Posterior vena cava (tissue), 2 donors: ENCODE measurements at regions not wholly inside any gene's neighbourhood (a gene's known extent, or its start where the extent isn't known, plus 50 kb on each side); places are given as distances from the start of the nearest gene placed in this dataset.
A peak's percentile ranks its signal among the peaks of the same experiment; 100 is the strongest.
"Not testable (repeated sequence)": the region's sequence is repeated elsewhere in the genome, so short reads cannot be mapped to it uniquely, and the experiment has no call there.

Source experiments
- DNase-seq: peaks from one replicate; pipeline ENCODE4 v3.0.0-alpha.2; 2020; ENCODE audit warnings: low spot score
- intact Hi-C, 2 donors: fragments of 100-400 bp; cut with DNase I; formaldehyde crosslinking; loops; one replicate each; pipeline versions ENCODE4 v1.14.1 to v1.14.2; 2022 to 2023
- donor health status: DM: yes; HTN: yes; CAD: no.
- donor health status: DM: yes; HTN: yes; CAD: no.

DNA sequence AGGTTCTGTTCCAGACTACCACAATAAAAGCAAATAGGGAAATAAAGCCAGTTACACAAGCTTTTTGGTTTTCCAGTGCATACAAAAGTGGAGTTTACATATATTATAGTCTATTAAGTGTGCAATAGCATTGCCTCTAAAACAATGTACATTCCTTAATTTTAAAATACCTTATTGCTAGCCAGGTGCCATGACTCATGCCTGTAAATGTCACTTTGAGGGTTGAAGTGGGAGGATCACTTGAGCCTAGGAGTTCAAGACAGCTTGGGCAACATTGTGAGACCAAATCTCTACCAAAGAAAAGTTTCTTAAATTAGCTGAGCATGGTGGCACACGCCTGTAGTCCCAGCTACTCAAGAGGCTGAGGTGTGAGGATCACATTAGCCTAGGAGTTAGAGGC lies 52.9 kb upstream of the IMP4 start:
- no peak for DNase-seq
- intact Hi-C loops, result no loop called here

DNA sequence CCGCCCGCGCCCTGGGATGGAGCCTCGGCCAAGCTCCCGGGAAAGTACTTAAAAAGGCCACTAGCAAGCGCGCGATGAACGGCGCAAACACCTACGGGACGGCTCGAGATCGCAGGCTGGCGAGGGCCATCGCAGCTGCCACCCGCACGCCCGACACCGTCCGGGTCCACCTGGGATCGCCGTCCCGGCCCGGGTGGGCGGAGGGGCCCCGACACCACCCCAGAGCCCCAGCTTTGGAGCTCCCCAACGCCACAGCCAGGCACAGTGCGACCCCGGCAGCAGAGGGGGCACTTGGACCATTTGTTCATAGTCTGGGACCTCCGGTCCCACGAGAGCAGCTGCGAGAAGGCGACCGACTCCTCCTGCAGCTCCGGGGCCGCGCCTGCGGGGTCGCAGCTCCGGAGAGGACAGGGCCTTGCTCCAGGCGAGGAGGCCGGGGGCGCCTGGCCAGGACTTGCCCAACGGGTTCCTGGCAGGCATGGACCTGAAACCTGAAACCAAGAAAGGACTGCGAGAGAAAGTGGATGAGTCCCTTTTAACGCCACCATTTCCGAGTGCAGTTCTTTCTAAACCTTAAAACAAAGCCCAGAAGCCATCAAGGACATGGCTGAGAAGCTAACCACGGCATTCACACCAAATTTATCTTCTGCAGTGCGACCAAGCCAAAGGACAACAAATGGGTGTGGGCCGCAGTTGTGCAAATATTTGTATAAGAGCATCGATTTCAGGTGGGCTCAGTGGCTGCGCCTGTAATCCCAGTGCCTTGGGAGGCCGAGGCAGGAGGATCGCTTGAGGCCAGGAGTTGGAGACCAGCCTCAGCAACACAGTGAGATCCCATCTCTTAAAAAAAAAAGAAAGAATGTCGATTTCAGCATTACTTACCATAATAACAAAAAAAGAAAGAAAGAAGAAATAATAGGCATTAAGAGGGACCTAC lies 54.0 kb upstream of the IMP4 start:
- DNase-seq, result peak; percentile 71
- intact Hi-C loops, result no loop called here

DNA sequence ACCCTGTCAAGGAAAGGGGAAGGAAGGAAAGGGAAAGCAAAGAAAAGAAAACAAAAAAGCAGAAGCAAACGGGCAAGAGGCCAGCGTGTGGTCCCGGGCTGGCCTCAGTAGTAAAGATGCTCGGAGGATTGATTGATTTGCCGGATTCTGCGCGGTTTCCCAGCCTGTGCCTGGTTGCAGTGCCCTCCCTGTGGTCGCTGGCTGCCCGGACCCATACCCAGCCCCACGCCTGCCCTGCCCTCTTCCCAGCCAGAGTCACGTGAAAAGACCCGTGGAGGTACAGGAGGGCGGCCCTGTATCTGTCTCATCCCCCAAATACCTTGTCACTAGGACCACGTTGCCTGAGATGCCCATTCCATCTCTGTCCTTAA lies 55.1 kb upstream of the IMP4 start:
- intact Hi-C loops, result no loop called here
- peak; percentile 61 for DNase-seq

DNA sequence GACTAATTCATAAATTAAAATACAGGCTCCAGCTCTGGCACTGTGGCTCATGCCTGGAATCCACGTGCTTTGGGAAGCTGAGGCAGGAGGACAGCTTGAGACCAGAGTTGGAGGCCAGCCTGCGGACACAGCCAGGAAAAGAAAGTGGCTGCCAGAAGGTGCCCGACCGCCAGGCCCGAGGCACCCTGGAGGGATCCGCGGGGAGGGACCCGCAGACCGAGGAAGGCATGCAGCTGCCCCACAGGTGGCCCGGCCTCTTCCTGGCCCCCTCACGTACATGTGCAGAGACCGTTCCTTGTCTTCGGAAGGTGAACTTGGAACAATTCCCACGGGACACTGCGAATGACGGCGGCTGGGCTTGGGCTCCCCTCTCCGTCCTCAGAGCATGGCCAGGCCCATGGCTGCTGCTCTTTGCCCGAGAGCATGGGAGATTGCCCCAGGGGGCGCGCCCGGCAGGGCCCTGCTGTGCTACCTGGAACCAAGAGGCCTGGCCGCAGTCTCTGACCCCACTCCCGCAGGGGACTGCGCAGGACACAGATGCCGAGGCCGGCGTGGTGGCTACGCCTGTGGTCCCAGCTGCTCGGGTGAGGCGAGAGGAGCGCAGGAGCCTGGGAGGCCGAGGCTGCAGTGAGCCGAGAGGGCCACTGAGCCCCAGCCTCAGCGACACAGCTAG lies 55.6 kb upstream of the IMP4 start:
- intact Hi-C loops, result no loop called here
- peak; percentile 79 for DNase-seq

DNA sequence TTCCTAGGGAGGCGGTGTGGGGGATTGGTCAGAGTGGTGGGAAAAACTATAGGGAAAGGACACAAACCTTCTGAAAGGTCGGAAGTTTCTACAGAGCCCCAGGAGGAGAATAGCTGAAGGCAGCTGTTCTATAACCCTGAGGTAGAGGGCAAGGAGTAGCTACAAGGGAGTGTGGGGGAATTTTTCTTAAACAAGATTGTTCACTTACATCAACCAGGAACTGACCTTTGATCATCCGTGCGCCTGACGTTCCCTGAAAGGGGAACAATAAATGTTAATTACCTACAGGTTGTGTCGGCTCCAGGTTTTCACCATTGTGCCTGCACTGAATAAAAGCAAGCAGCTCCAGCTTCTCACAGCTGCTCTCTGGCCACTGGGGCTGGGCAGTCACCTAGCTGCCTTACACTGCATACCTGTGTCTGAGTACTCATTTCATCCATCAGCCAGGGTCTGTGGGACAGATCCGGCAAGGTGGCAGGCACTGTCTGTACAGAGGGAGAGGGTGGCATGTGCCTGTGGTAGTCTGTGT lies 59.3 kb upstream of the IMP4 start:
- DNase-seq, intact Hi-C loops: not testable (repeated sequence)

DNA sequence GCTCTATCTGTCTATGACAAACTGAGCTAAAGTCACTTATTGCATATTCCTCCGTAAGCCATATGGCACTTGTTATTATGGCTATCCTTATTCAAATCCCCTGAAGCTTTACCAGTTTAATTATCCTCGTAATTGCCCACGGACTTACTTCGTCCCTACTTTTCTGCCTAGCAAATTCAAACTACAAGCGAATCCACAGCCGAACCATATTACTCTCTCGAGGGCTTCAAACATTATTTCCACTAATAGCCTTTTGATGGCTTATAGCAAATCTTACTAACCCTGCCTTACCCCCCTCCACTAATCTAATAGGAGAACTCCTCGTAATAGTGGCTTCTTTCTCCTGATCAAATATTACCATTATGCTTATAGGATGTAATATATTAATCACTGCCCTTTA lies 63.1 kb upstream of the IMP4 start:
- intact Hi-C loops, DNase-seq: not testable (repeated sequence)

DNA sequence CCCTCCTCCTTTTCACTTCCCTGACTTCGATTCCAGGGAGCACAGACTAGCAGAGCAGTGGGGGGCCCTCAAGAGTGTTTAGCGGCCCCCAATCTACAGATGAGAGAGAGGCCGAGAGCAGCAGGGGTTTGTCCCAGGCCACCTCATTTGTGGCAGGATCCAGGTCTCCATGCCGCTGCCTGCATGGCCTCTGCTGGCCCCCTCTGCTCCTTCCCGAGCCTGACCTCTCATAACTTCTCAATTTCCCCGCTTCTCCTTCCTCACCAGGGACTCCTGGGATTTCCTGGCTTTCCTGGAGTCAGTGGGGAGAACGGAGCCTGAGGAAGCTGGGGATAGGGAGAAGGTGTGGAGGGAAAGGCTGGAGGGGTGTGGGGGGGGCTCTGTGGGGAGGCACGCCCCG lies 70.1 kb upstream of the TUBA3E start:
- intact Hi-C loops, DNase-seq: not testable (repeated sequence)

DNA sequence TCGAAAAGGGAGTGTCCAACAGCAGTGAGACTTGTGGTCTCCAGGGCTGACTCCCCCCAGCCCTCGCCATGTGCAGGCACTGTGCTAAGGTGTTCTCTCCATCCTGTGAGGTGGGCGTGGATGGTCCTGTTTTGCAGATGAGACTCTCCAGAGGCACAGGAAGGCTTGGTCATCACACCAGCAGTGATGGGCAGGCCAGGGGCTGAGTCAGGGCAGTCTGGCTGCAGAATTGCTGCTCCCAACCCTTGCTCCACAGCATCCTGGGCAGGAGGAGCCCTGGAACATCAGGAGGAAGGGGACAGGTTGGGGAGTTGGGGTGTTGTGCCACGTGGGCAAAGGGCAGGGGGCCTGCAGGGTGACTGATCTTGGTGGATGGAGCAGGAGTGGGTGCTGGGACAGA lies 69.3 kb upstream of the TUBA3E start:
- intact Hi-C loops, DNase-seq: not testable (repeated sequence)

DNA sequence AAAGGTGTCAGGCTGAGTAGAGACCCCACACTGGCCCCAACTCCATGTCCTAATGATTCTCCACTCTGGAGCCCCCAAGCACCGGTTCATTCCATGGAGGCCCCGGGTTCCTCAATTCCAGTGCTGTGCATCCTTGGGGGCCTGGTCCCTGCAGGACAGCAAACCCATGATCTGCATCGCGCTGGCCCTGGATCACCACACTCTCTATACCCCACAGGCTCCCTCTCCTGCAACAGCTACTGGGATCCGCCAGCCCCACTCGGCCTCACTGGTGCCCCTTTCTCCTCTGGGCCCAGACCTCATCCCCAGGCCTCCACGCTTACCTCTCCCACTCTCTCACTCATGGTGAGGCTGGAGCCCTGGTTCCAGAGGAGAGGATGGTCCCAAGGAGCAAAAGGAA lies 68.6 kb upstream of the TUBA3E start:
- DNase-seq, intact Hi-C loops: not testable (repeated sequence)

DNA sequence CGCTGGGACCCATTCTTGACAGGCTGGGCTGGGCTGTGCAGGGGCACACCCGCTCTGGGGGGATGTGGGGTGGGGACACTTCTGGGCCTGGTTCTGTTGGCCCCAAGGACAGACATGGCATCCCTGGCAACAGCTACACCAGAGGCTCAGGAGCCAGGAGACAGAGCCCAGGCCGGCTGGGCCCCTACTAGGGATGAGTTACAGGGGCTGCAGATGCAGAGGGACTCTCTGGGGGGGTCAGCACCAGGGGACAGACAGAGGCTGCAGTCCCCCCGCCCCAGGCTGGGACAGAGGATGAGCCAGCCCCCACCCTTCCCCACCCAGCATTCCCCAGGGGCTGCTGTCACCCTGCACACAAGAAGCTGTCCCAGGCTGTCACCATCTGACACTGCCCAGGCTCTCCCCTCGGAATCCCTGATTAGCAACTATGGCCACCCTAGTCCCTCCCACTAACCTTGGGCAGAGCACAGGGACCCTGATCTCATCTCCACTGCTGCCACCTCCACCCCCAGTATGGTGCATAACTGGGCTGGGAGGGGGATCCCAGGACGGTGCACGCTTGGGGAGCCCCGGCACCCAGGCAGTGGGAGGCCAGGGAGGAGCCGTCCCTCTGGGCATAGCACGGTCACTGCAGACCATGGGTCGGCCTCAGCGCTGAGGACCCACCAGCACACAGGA lies 67.5 kb upstream of the TUBA3E start:
- intact Hi-C loops, DNase-seq: not testable (repeated sequence)

DNA sequence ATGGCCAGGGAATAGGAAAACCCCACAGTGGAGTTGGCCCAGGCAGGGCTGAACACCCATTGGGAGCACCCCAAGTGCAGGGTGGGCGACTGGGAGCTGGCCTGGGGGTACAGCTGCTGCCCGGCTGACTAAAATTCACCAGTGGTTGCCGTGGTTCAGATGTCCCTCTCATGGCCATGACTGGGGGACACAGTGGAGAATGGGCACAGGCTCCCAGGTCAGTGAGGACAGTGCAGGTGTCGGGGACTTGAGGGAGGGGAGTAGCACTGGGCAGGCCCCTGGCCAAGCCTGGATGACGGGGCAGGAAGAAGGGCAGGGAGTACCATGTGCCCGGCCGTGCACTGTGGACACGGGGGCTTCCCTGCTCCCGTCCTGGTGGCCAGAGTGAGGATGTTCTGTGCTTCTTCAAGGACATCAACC lies 66.7 kb upstream of the TUBA3E start:
- DNase-seq, intact Hi-C loops: not testable (repeated sequence)

DNA sequence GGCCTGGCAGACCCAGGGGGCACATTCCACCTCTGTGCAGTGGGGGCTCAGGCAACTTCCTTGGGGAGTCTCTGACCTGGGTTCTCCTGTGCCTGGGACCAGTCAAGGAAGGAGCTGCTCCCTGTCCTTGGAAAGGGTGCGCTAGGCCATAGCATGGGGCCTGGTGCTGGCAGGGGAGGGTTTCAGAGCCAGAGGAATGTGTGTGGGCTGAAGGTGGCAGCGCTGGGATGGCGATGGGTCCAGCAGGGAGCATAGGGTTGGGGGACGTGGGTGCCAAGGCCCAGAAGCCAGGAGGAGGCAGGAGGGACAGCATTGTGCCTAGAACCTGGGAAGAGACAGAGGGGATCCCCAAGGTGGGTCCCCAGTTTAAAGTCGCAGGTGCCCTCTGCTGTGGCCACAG lies 66.3 kb upstream of the TUBA3E start:
- intact Hi-C loops, result no loop called here

DNA sequence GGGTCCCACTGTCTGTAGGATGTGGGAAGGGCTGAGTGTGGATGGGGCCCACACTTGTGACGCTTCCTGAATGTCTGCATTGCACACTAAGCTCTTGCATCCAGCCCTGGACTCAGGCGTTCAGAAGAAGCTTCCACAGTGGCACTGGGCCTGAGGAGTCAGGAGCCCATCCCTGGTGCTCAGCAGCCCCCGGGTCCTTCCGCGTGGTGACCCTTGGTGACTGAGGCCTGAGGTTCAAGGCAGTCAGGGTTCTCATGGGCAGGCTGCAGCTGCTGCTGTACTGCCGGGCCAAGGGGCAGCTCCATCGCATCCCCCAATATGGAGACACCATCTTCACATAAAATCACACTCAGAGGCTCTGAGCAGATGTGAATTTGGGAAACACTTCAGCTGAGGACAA lies 65.8 kb upstream of the TUBA3E start:
- intact Hi-C loops, result no loop called here
- DNase-seq, result no peak

More for the DNA sequence above, 66.3 kb upstream of the TUBA3E start:
- DNase-seq, result no peak

DNA sequence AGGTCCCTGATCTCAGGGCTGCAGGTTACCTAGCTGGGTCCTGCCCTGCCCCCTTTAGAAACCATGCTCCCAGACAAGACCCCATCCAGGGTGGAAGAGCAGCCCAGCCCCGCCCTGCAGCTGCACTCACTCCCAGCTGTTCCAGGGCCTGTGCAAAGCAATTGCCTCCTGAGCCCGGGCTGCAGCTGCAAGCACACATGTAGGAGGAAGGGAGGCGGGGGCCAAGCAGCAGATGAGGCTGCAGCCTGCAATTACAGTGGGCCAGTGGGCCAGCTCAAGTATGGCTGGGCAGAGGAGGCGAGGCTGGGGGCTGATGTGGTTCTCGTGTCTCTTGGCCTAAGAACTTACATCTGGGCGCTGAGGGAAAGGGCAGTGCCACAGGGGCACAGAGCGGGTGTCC lies 65.4 kb upstream of the TUBA3E start:
- intact Hi-C loops, result no loop called here
- DNase-seq, result no peak

DNA sequence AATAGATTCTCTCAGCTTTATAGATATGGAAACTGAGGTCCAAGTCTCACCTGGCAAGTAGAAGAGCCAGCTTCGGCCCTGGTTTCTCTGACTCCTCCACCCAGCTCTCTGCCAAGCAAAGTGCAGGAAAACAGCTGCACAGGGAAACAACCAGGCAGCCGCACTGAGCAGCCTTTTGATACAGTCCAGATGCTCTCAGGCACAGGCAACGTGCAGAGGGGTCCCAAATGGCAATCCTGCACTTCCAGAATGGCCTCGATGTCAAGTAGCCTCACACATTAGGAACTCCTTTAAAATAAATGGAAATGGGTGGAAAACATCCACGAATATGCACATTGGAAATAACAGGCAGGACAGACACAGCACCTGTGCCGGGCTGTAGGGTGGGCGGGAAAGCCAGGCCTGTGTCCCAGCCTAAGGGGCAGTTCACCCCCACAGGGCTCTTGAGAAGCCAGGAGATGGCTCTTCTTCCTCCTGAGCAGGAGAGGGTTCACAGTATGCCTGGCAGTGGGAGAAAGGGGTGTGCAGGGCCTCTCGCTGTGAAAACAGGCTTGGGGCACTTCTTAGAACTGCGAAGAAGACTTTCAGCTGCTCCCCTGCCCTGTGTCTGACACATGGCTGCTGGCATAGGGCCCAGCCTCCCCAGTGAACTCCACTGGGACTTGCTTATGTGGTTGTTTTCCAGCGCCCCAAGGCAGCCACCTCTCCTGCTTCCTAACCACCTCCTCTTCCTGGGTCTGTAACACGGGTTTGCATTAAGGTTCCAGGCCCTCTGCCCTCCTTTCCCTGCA lies 63.9 kb upstream of the TUBA3E start:
- DNase-seq, result no peak
- intact Hi-C loops, result no loop called here

DNA sequence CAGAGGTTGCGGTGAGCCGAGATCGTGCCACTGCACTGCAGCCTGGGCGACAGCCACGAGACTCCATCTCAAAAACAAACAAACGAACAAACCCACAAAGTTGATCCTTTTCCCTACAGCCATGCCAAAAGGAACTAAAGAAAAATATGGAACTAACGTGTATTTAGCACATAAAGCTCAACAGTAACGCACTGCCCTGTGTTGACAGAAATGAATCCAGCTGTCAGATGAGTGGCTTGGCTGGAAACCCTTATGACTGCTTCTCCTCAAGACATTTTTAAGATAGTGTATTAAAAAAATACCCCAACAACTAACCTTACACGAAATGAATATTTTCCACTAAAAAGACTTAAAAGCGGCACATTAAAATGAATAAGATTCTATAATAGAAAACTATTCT lies 62.9 kb upstream of the TUBA3E start:
- DNase-seq, result no peak
- intact Hi-C loops, result no loop called here

DNA sequence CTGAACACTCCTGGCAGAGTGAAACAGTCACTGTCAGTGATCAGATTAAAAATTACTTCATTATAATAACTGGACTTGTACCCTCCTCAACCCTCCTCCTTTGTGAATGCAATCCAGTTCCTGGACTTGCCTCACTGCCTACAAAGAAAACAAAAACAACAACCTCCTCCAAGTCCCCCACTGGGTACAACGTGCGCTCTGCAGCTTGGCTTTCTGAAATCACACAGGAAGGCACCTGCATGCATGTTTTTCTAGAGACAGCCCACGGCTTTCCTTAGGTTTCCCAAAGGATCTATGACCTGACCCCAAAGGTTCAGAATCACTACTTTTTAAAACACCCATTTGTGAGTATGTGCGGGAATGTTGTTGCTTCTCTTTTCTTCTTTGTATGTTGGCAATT lies 61.4 kb upstream of the TUBA3E start:
- intact Hi-C loops, result loop anchor here in 1 of 2 donors (2.0 kb wide), 1 partner anchor 121 kb away; no protein-coding TSS in a partner anchor
- no peak for DNase-seq

DNA sequence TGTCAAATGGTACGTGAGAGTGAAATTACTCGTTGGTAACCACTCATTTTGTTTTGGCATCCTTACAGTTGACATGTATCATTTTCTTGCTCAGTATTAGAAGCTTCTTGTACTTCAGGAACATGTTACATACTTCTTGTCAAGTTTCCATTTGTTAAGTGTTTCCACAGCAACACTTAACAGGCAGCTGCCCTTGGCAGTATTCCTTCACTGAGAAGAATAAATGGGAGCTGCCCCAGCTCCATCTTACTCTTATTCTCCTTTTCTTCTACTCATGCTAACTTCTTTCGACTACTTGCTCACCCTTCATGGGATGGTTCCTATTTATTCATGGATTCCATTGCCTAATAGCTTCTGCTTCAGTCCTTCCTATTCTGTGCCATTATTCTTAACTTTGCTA lies 60.1 kb upstream of the TUBA3E start:
- intact Hi-C loops, result loop anchor here in 1 of 2 donors (2.0 kb wide), 1 partner anchor 122 kb away; no protein-coding TSS in a partner anchor
- DNase-seq, result no peak
